ENCODE measurements at regions not wholly inside any gene's neighbourhood (a gene's known extent, or its start where the extent isn't known, plus 50 kb on each side); places are given as distances from the start of the nearest gene placed in this dataset.
"Not testable (repeated sequence)": the region's sequence is repeated elsewhere in the genome, so short reads cannot be mapped to it uniquely, and the experiment has no call there.

- DNase-seq (ENCODE audit: low read depth in 4 of 4, low spot score in 3 of 4): no peak
These were observed 293.2 kb downstream of the QKI start for GRCh38 chr6:163707387-163708355.

GRCh38 chr6:163706500-163707087, 292.1 kb downstream of the QKI start:
- DNase-seq (ENCODE audit: low read depth in 4 of 4, low spot score in 3 of 4): no peak

GRCh38 chr6:163705923-163706322, 291.4 kb downstream of the QKI start:
- DNase-seq (ENCODE audit: low read depth in 4 of 4, low spot score in 3 of 4): no peak

- DNase-seq (ENCODE audit: low read depth in 4 of 4, low spot score in 3 of 4): no peak
These were observed 288.2 kb downstream of the QKI start for GRCh38 chr6:163702736-163703135.

GRCh38 chr6:163701762-163702161, 287.2 kb downstream of the QKI start:
- no peak for DNase-seq (ENCODE audit: low read depth in 4 of 4, low spot score in 3 of 4)

GRCh38 chr6:163698086-163698485, 283.6 kb downstream of the QKI start:
- DNase-seq (ENCODE audit: low read depth in 4 of 4, low spot score in 3 of 4): no peak

- DNase-seq (ENCODE audit: low read depth in 4 of 4, low spot score in 3 of 4): not testable (repeated sequence)
These were observed 281.8 kb downstream of the QKI start for GRCh38 chr6:163696311-163696710.

- no peak for DNase-seq (ENCODE audit: low read depth in 4 of 4, low spot score in 3 of 4)
These were observed 280.9 kb downstream of the QKI start for GRCh38 chr6:163695414-163695864.

- DNase-seq (ENCODE audit: low read depth in 4 of 4, low spot score in 3 of 4): no peak
These were observed 280.5 kb downstream of the QKI start for GRCh38 chr6:163694988-163695398.

- DNase-seq (ENCODE audit: low read depth in 4 of 4, low spot score in 3 of 4): no peak
These were observed 279.6 kb downstream of the QKI start for GRCh38 chr6:163694072-163694471.

- DNase-seq (ENCODE audit: low read depth in 4 of 4, low spot score in 3 of 4): no peak
These were observed 276.5 kb downstream of the QKI start for GRCh38 chr6:163691049-163691448.

- DNase-seq (ENCODE audit: low read depth in 4 of 4, low spot score in 3 of 4): no peak
These were observed 274.3 kb downstream of the QKI start for GRCh38 chr6:163688739-163689362.

GRCh38 chr6:163687075-163687474, 272.6 kb downstream of the QKI start:
- no peak for DNase-seq (ENCODE audit: low read depth in 4 of 4, low spot score in 3 of 4)

GRCh38 chr6:163686301-163686700, 271.8 kb downstream of the QKI start:
- no peak for DNase-seq (ENCODE audit: low read depth in 4 of 4, low spot score in 3 of 4)

- DNase-seq (ENCODE audit: low read depth in 4 of 4, low spot score in 3 of 4): no peak
These were observed 268.6 kb downstream of the QKI start for GRCh38 chr6:163683105-163683622.

GRCh38 chr6:163679753-163680152, 265.2 kb downstream of the QKI start:
- no peak for DNase-seq (ENCODE audit: low read depth in 4 of 4, low spot score in 3 of 4)

- no peak for DNase-seq (ENCODE audit: low read depth in 4 of 4, low spot score in 3 of 4)
These were observed 264.6 kb downstream of the QKI start for GRCh38 chr6:163679012-163679660.

- DNase-seq (ENCODE audit: low read depth in 4 of 4, low spot score in 3 of 4): no peak
These were observed 261.1 kb downstream of the QKI start for GRCh38 chr6:163675611-163676010.

- no peak for DNase-seq (ENCODE audit: low read depth in 4 of 4, low spot score in 3 of 4)
These were observed 258.2 kb downstream of the QKI start for GRCh38 chr6:163672710-163673109.

- no peak for DNase-seq (ENCODE audit: low read depth in 4 of 4, low spot score in 3 of 4)
These were observed 257.3 kb downstream of the QKI start for GRCh38 chr6:163671791-163672190.

- no peak for DNase-seq (ENCODE audit: low read depth in 4 of 4, low spot score in 3 of 4)
These were observed 256.8 kb downstream of the QKI start for GRCh38 chr6:163671355-163671754.
